HEK293T (cell line): ENCODE measurements at regions not wholly inside any gene's neighbourhood (a gene's known extent, or its start where the extent isn't known, plus 50 kb on each side); places are given as distances from the start of the nearest gene placed in this dataset.

ENCODE experiments used
- CTCF ChIA-PET: fragments of 350-600 bp; formaldehyde crosslinking; extraction: SDS; loops from one replicate; lab custom pipeline; 2021; ENCODE audit warnings: antibody characterized with exemption, inconsistent platforms; lab: Yijun Ruan, JAX
- POLR2A ChIA-PET: fragments of 350-600 bp; formaldehyde crosslinking; extraction: SDS; loops from one replicate; lab custom pipeline; 2020; ENCODE audit warnings: antibody characterized with exemption, inconsistent platforms; lab: Yijun Ruan, JAX
- DNase-seq: peaks from one replicate; pipeline ENCODE4 v3.0.0; 2012; ENCODE audit warnings: mixed read lengths; ENCODE audit errors: extremely low spot score
- ARNT ChIP-seq: fragments of 450-650 bp; IDR thresholded peaks from 2 replicates; pipeline ENCODE4 v1.6.1; 2017; ENCODE audit warnings: mild to moderate bottlenecking
- BHLHE40 ChIP-seq: fragments of 450-650 bp; IDR thresholded peaks from 2 replicates; pipeline ENCODE4 v1.6.1; 2016; ENCODE audit warnings: mild to moderate bottlenecking, moderate library complexity, borderline replicate concordance
- CTBP1 ChIP-seq: fragments of 450-650 bp; IDR thresholded peaks from 2 replicates; pipeline ENCODE4 v1.6.1; 2016; ENCODE audit warnings: borderline replicate concordance
- ELF4 ChIP-seq: fragments of 450-650 bp; IDR thresholded peaks from 2 replicates; pipeline ENCODE4 v1.6.1; 2017; ENCODE audit warnings: antibody characterized with exemption
- FOXA1 ChIP-seq: fragments of 450-650 bp; IDR thresholded peaks from 2 replicates; pipeline ENCODE4 v1.6.1; 2016; ENCODE audit warnings: mild to moderate bottlenecking
- FOXK2 ChIP-seq: fragments of 450-650 bp; IDR thresholded peaks from 2 replicates; pipeline ENCODE4 v1.6.1; 2016; ENCODE audit warnings: mild to moderate bottlenecking
- FOXM1 ChIP-seq: fragments of 450-650 bp; IDR thresholded peaks from 2 replicates; pipeline ENCODE4 v1.6.1; 2017; ENCODE audit warnings: mild to moderate bottlenecking, borderline replicate concordance
- HDGF ChIP-seq: fragments of 450-650 bp; IDR thresholded peaks from 2 replicates; pipeline ENCODE4 v1.6.1; 2017; ENCODE audit warnings: antibody characterized with exemption, borderline replicate concordance
- L3MBTL2 ChIP-seq: fragments of 450-650 bp; conservative IDR thresholded peaks from 2 replicates; pipeline ENCODE4 v1.6.1; 2016; ENCODE audit warnings: mild to moderate bottlenecking
- LEF1 ChIP-seq: fragments of 450-650 bp; IDR thresholded peaks from 2 replicates; pipeline ENCODE4 v1.6.1; 2017; ENCODE audit warnings: mild to moderate bottlenecking, borderline replicate concordance
- NFRKB ChIP-seq: fragments of 450-650 bp; IDR thresholded peaks from 2 replicates; pipeline ENCODE4 v1.6.1; 2016; ENCODE audit warnings: mild to moderate bottlenecking, moderate library complexity
- PKNOX1 ChIP-seq: fragments of 450-650 bp; IDR thresholded peaks from 2 replicates; pipeline ENCODE4 v1.6.1; 2016
- SP1 ChIP-seq: fragments of 450-650 bp; IDR thresholded peaks from 2 replicates; pipeline ENCODE4 v1.6.1; 2017
- SUZ12 ChIP-seq: fragments of 450-650 bp; IDR thresholded peaks from 2 replicates; pipeline ENCODE4 v1.6.1; 2016; ENCODE audit warnings: mild to moderate bottlenecking
- TARDBP ChIP-seq: fragments of 450-650 bp; IDR thresholded peaks from 2 replicates; pipeline ENCODE4 v1.6.1; 2016
- ZNF384 ChIP-seq: fragments of 450-650 bp; IDR thresholded peaks from 2 replicates; pipeline ENCODE4 v1.6.1; 2016

GRCh38 chr22:36088292-36088691 lies 59.7 kb upstream of the RBFOX2 start:
- TF ChIP-seq FOXA1 (no peak), LEF1 (no peak), FOXK2 (no peak), SUZ12 (no peak), FOXM1 (no peak), NFRKB (no peak), SP1 (no peak), ZNF384 (no peak), TARDBP (no peak), PKNOX1 (no peak), L3MBTL2 (no peak), HDGF (no peak), ELF4 (no peak), CTBP1 (no peak), BHLHE40 (no peak), ARNT (no peak)
- CTCF ChIA-PET: interaction anchor here (1.3 kb wide), 1 partner anchor 22 kb away, joined by 6 read pairs; no protein-coding TSS in a partner anchor
- DNase-seq: no peak
- POLR2A ChIA-PET: no interaction called here

- DNase-seq: no peak
- ChIA-PET CTCF (interaction anchor here (1.3 kb wide), 1 partner anchor 22 kb away, joined by 6 read pairs; no protein-coding TSS in a partner anchor), POLR2A (no interaction called here)
- TF ChIP-seq ZNF384 (no peak), FOXK2 (no peak), PKNOX1 (no peak), SUZ12 (no peak)
Measured at GRCh38 chr22:36087784-36088183, 59.2 kb upstream of the RBFOX2 start.

- POLR2A ChIA-PET: no interaction called here
- DNase-seq: no peak
- TF ChIP-seq SUZ12 (no peak), FOXK2 (no peak), HDGF (no peak), FOXM1 (no peak), BHLHE40 (no peak), LEF1 (no peak), SP1 (no peak), PKNOX1 (no peak), L3MBTL2 (no peak), ELF4 (no peak), ARNT (no peak), CTBP1 (no peak)
- CTCF ChIA-PET: no interaction called here
Measured at GRCh38 chr22:36086629-36087254, 58.1 kb upstream of the RBFOX2 start.

GRCh38 chr22:36086170-36086490 lies 57.5 kb upstream of the RBFOX2 start:
- DNase-seq: no peak
- TF ChIP-seq TARDBP: no peak
- no peak for TF ChIP-seq SP1
- CTCF ChIA-PET: no interaction called here
- POLR2A ChIA-PET: no interaction called here

- CTCF ChIA-PET: interaction anchor here (2.7 kb wide), 1 partner anchor 20 kb away, joined by 10 read pairs; no protein-coding TSS in a partner anchor
- POLR2A ChIA-PET: interaction anchor here (0.7 kb wide), 2 partner anchors 20 to 39 kb away, joined by 3 read pairs; no protein-coding TSS in a partner anchor
- TF ChIP-seq CTBP1: no peak
- TF ChIP-seq PKNOX1: no peak
- TF ChIP-seq ZNF384: no peak
- TF ChIP-seq FOXA1: no peak
- no peak for TF ChIP-seq L3MBTL2
- no peak for TF ChIP-seq NFRKB
- no peak for TF ChIP-seq HDGF
- no peak for TF ChIP-seq SUZ12
- no peak for TF ChIP-seq FOXK2
- TF ChIP-seq SP1: no peak
- no peak for TF ChIP-seq LEF1
- DNase-seq: no peak
Measured at GRCh38 chr22:36085476-36086169, 57.0 kb upstream of the RBFOX2 start.

GRCh38 chr22:36084717-36085116 lies 56.1 kb upstream of the RBFOX2 start:
- DNase-seq: no peak
- TF ChIP-seq L3MBTL2 (no peak), FOXA1 (no peak), ARNT (no peak), FOXK2 (no peak), TARDBP (no peak), CTBP1 (no peak), SP1 (no peak), NFRKB (no peak), HDGF (no peak), PKNOX1 (no peak), BHLHE40 (no peak)
- ChIA-PET CTCF (interaction anchor here (2.7 kb wide), 1 partner anchor 19 kb away, joined by 10 read pairs; no protein-coding TSS in a partner anchor), POLR2A (interaction anchor here (0.7 kb wide), 2 partner anchors 19 to 40 kb away, joined by 3 read pairs; no protein-coding TSS in a partner anchor)
